ENCODE measurements at regions not wholly inside any gene's neighbourhood (a gene's known extent, or its start where the extent isn't known, plus 50 kb on each side); places are given as distances from the start of the nearest gene placed in this dataset.

GRCh38 chr2:18433872-18434271 is 126.6 kb downstream of the RDH14 start:
- no peak for TF ChIP-seq CTCF (IDR thresholded peaks at IDR 0.05; ENCODE audit: extremely low read depth in 1 of 2, insufficient read depth in 1 of 2, low read depth in 1 of 2, low read length in 2 of 2)
- TF ChIP-seq POLR2A (IDR thresholded peaks at IDR 0.05; ENCODE audit: low read depth, low read length), result no peak
- TF ChIP-seq EZH2 (IDR thresholded peaks at IDR 0.05; ENCODE audit: borderline replicate concordance, low read depth, low read length, severe bottlenecking), result no peak
- TF ChIP-seq POLR2AphosphoS5 (IDR thresholded peaks at IDR 0.05; ENCODE audit: insufficient read depth, low read depth, low read length), result no peak
- TF ChIP-seq MAX (IDR thresholded peaks at IDR 0.05; ENCODE audit: insufficient read depth, insufficient read length), result no peak
- no peak for TF ChIP-seq JUN (IDR thresholded peaks at IDR 0.05; ENCODE audit: borderline replicate concordance, insufficient read depth, insufficient read length, low read depth)
- no peak for TF ChIP-seq MYC (IDR thresholded peaks at IDR 0.05; ENCODE audit: low read depth, low read length)
- TF ChIP-seq FOS (IDR thresholded peaks at IDR 0.05; ENCODE audit: borderline replicate concordance, insufficient read depth, low read length), result no peak

Measured in endothelial cell of umbilical vein (primary cell).